ENCODE measurements at regions not wholly inside any gene's neighbourhood (a gene's known extent, or its start where the extent isn't known, plus 50 kb on each side); places are given as distances from the start of the nearest gene placed in this dataset.
"Not testable (repeated sequence)": the region's sequence is repeated elsewhere in the genome, so short reads cannot be mapped to it uniquely, and the experiment has no call there.

- no peak for DNase-seq (ENCODE audit: low spot score)
Observed at GRCh38 chr9:78972303-78972999, 599.3 kb upstream of the TLE4 start.

GRCh38 chr9:78973907-78974306 is 597.9 kb upstream of the TLE4 start:
- no peak for DNase-seq (ENCODE audit: low spot score)

DNA sequence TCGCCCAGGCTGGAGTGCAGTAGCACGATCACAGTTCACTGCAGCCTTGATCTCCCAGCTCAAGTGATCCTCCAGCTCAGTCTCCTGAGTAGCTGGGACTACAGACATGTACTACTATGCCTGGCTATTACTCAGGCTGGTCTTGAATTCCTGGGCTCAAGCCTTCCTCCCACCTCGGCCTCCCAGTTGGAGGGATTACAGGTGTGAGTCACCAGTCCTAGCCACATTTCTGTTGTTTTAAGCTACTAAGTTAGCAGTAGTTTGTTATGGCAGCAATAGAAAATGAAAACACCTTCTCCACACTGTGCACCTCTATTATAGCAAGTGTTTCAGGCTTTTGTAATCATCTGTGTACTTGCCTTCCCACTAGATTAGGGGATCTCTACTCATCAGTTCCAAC is 588.9 kb upstream of the TLE4 start:
- no peak for DNase-seq (ENCODE audit: low spot score)

GRCh38 chr9:78985084-78985738 is 586.6 kb upstream of the TLE4 start:
- no peak for DNase-seq (ENCODE audit: low spot score)

GRCh38 chr9:78986446-78986845 is 585.3 kb upstream of the TLE4 start:
- DNase-seq (ENCODE audit: low spot score) = no peak

DNA sequence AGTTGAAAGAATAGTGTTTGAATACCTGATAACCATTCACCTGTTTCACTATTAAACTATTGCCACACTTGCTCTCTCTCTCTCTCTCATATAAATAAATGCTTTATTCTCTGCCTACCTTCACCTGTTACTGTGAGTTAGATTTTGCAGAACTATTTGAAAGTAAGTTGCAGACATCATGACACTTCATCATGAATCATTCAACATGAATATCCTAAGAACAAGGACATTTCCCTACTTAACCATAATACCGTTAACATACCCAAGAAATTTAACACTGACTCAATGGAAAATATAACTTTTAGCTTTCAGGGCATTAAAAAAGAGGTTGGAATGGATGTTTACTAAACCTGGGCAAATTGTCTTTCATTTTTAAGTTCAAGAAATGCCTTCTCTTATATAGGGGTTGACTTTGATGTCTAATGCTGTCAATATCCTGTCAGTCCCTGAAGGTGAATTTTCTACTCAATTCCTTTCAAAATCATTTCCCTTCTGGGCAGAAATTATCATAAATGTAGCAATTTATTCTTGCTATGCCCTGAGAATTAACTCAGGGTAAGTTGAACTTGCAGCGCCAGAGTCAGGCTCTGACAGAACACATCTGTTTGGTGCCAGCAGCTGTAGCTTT is 582.6 kb upstream of the TLE4 start:
- DNase-seq (ENCODE audit: low spot score) = no peak

GRCh38 chr9:78994471-78994870 is 577.3 kb upstream of the TLE4 start:
- DNase-seq (ENCODE audit: low spot score) = no peak

DNA sequence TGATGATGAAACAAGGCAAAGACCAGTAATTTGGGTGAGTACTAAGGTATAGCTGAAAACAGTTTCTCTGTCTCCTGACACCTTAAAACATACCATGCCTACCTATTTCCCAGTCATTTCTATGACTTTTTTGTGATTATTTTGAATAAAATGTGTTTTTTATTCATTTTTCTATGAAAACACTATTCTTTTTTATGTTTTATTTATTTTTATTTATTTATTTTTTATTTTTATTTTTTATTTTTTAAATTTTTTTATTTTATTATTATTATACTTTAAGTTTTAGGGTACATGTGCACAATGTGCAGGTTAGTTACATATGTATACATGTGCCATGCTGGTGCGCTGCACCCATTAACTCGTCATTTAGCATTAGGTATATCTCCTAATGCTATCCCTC is 576.8 kb upstream of the TLE4 start:
- not testable (repeated sequence) for DNase-seq (ENCODE audit: low spot score)

DNA sequence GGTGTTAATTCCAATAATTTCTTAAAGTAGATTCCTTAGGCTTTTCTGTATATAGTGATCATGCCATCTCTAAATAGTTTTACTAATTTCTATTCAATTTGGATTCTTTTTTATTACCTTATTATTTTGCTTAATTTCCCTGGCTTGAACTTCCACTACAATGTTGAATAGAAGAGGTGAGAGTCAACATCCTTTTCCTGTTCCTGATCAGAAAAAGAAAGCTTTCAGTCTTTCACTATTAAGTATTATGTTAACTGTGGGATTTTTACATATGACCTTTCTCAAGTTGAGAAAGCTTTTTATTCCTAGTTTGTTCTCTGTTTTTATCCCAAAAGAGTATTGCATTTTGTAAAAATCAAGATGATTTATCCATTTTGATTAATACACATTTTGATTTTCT is 574.5 kb upstream of the TLE4 start:
- DNase-seq (ENCODE audit: low spot score) = no peak

DNA sequence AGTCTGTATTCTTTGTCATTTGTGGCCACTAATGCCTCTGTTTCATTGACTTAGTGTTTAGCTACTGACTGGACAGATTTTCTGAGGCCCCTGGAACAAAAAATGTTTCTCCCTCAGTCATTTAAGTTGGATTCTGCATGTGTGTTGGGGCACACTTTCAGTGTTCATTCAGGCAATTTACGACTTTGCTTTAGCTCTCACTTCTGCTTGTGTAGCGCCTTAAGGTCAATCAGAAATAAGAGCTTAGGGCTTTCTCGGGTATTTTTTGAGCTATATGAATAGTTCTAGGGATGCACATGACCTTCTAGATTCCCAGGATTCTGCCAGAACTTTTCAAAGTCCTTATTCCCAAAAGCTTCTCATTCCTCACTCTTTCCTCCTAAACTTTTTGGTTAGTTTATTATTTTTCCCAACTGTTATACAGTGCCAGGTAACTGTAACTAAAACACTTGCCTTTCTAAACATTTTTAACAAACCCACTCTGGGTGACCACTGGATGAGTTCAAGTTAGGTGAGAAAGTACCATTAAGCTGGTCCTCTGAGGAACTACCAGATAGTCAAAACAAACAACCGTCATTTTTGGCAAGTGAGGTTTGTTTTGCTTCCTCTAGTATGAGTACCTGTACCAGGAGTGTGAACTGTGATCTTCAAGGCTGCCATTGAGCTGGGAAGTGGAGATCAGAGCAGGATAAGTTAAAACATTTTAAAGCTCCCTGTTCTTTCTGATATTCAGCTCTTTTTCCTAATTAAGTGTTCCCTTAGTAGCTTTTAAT is 571.3 kb upstream of the TLE4 start:
- DNase-seq (ENCODE audit: low spot score) = no peak

DNA sequence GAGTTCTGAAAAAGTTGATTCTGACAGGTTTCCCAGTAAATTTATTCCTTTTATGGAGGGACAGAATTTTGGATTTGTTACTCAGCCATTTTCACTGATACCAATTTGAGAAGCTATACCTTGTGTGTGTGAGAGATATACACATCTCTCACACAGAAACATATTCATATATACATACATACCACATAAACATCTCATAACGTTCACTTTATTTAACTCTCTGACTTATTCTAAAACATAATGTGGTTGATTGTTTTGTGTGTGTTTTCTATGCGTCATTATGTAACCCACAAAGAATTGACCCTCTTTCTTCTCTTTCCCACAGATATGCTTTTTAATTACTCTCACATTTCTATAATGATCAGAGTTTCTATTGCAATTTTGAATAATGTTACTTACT is 570.8 kb upstream of the TLE4 start:
- no peak for DNase-seq (ENCODE audit: low spot score)

DNA sequence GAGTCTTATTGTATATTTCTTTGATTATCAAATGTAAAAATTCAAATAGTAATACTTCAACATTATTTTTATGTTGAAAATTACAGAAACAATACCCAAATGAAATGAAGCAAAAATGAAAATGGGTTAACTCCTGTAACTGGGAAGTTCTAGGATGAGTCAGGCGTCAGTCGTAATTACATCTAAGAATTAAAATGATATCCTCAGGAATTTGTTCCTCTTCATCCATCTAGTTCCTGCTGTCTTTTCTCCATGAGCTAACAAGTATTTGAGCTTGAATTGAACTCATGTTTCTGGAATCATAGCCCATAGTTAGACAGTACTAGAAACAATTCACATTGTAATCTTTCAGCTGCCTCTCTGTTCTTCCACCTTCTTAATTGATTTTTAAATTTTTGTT is 568.3 kb upstream of the TLE4 start:
- DNase-seq (ENCODE audit: low spot score) = no peak

- DNase-seq (ENCODE audit: low spot score) = no peak
Observed at GRCh38 chr9:79004032-79004431, 567.7 kb upstream of the TLE4 start.

GRCh38 chr9:79006546-79006945 is 565.2 kb upstream of the TLE4 start:
- no peak for DNase-seq (ENCODE audit: low spot score)

DNA sequence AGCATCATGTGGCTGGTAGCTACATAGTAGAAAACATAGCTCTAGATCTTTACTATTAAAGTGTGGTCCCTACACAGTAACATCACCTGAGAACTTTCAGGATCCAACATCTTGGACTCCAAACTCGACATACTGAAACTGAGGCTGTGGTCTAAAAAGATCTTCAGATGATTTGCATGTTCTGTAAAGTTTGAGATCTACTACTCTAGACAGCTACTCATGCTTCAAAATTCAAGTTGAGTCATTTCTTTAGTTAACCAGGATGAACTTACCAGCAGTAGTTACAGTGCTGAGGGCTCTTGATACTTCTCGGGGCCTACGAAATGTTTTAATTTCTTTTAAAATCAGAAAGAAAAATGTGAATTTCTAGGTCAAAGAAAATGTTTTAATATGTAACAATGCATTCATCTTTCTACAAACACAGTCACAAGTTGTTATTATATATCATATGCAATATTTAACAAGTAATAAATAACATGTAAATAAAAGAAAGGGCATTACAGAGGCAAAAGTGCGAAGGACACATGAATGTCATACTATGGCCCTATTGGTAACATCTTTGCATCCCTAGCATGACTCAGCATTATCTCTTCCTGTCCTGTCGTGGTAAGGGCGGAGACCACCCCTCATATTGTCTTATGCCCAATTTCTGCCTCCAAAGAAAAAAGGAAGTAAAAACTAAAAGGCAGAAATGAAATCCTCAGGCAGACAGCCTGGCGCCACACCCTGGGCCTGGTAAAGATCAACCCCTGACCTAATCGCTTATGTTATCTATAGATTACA is 563.9 kb upstream of the TLE4 start:
- DNase-seq (ENCODE audit: low spot score) = no peak

DNA sequence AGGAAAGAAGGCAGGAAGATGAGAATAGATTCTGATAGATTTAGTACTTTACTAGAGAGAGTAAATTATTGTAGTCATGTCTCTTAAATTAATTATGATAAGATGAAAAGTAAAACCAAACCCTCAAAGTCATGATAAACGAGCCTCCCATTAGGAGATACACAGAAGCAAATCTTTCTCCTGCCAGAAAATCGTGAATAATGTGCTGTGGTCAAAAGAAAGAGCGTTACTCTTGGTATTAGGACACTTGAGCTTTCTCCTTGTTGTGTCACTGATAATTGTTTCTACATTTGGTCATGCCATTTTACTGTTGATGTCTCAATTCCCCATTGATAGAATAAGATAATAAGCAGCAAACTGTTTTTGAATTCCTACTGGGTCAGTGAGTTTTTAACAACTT is 562.8 kb upstream of the TLE4 start:
- no peak for DNase-seq (ENCODE audit: low spot score)

- DNase-seq (ENCODE audit: low spot score) = no peak
Observed at GRCh38 chr9:79011461-79011860, 560.3 kb upstream of the TLE4 start.

DNA sequence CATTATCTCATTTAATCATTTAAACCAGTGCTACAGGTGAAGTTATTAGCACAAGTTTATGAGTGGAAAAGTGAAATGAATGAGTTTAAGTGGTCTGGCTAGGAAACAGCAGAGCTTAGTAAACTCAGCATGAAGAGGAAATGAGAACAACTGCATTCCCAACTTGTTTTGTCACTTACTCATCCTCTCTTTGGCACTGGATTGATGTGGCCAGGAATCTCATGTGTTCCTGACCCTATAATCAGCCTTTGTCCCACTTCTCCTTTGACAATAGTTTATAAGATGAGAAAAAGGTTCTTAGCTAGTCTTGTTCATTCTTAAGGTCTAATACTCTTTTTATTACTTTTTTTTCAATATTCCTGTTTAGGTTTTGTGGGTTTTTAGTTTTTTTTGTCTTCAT is 559.2 kb upstream of the TLE4 start:
- DNase-seq (ENCODE audit: low spot score) = no peak

- no peak for DNase-seq (ENCODE audit: low spot score)
Observed at GRCh38 chr9:79013715-79014610, 557.8 kb upstream of the TLE4 start.

DNA sequence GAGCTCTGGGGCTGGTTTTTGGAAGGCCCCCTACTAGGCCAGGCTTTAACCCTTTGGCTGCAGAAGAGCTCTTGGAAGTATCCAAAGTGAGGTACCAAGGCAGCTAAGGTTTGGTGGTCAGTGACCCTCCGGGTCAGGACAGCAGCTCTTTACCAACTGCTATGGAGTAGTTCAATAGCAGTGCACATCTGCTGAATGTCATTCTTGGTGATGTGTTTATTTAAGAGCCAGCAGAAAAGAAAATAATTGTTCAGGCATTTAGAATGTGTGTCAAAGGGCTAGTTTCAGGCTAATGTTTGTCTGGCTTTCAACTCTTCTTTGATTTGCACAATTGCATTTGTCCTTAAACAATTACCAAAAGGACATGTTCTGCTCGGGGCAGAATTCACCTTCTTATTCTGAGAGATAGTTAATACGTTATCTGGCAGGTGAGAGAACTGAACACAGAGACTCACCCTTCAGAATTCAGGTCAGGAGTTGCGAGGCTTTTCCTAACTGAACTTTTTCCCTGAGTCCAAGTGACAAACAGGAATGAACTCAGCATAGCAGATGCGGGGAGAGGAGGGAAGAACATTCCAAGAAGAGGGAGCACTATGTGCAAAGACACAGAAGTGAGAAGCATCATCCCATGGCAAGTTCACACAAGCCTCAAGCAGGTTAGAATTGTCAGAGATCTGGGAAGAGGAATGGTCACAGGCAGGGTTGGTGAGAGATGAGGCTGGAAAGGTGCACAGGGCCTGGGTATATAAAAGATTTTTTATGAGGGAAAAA is 556.7 kb upstream of the TLE4 start:
- DNase-seq (ENCODE audit: low spot score) = no peak
